NOMO-1 treated with DMSO at 0.1 percent for 48 hours (cell line): ENCODE measurements at regions not wholly inside any gene's neighbourhood (a gene's known extent, or its start where the extent isn't known, plus 50 kb on each side); places are given as distances from the start of the nearest gene placed in this dataset.

ENCODE experiments used
- DNase-seq: peaks from one replicate; lab custom pipeline; 2025; ENCODE audit not compliant: unreplicated experiment; lab: John Stamatoyannopoulos, UW

- no peak for DNase-seq
Measured at GRCh38 chr2:23093513-23093912, 291.5 kb upstream of the KLHL29 start.

- no peak for DNase-seq
Measured at GRCh38 chr2:23096906-23097602, 287.9 kb upstream of the KLHL29 start.

GRCh38 chr2:23100406-23100805 lies 284.6 kb upstream of the KLHL29 start:
- no peak for DNase-seq

GRCh38 chr2:23106242-23106785 lies 278.7 kb upstream of the KLHL29 start:
- no peak for DNase-seq

GRCh38 chr2:23107327-23107941 lies 277.5 kb upstream of the KLHL29 start:
- DNase-seq = no peak

GRCh38 chr2:23111263-23111662 lies 273.7 kb upstream of the KLHL29 start:
- no peak for DNase-seq

GRCh38 chr2:23112517-23112916 lies 272.5 kb upstream of the KLHL29 start:
- DNase-seq = no peak

- DNase-seq = no peak
Measured at GRCh38 chr2:23114299-23114698, 270.7 kb upstream of the KLHL29 start.

GRCh38 chr2:23118313-23118712 lies 266.7 kb upstream of the KLHL29 start:
- no peak for DNase-seq

GRCh38 chr2:23118894-23119293 lies 266.1 kb upstream of the KLHL29 start:
- DNase-seq = no peak

- DNase-seq = no peak
Measured at GRCh38 chr2:23120161-23120560, 264.8 kb upstream of the KLHL29 start.

- DNase-seq = no peak
Measured at GRCh38 chr2:23121968-23122648, 262.9 kb upstream of the KLHL29 start.

- DNase-seq = no peak
Measured at GRCh38 chr2:23122681-23123215, 262.2 kb upstream of the KLHL29 start.

- DNase-seq = no peak
Measured at GRCh38 chr2:23123686-23124085, 261.3 kb upstream of the KLHL29 start.

GRCh38 chr2:23124214-23124750 lies 260.7 kb upstream of the KLHL29 start:
- no peak for DNase-seq

GRCh38 chr2:23127465-23127864 lies 257.5 kb upstream of the KLHL29 start:
- no peak for DNase-seq

- no peak for DNase-seq
Measured at GRCh38 chr2:23128684-23129292, 256.2 kb upstream of the KLHL29 start.

GRCh38 chr2:23131066-23131575 lies 253.9 kb upstream of the KLHL29 start:
- DNase-seq = no peak

GRCh38 chr2:23132000-23132399 lies 253.0 kb upstream of the KLHL29 start:
- DNase-seq = no peak

GRCh38 chr2:23132823-23133595 lies 252.0 kb upstream of the KLHL29 start:
- no peak for DNase-seq
